ENCODE measurements at regions not wholly inside any gene's neighbourhood (a gene's known extent, or its start where the extent isn't known, plus 50 kb on each side); places are given as distances from the start of the nearest gene placed in this dataset.

GRCh38 chr6:167211881-167212712 lies 54.3 kb upstream of the GPR31 start:
- no peaks in the 10 kb centered on the region for H3K36me3 Mint-ChIP-seq
- Histone ChIP-seq H3K4me1 (ENCODE audit: control insufficient read depth in 1 of 2, insufficient read depth in 2 of 2, low read length in 2 of 2) (no peaks in the 10 kb centered on the region), H3K4me2 (replicated peaks; ENCODE audit: extremely low read depth, low read length, poor library complexity, severe bottlenecking) (no peak overlapping the region), H4K20me1 (ENCODE audit: insufficient read depth, low read length) (no peaks in the 10 kb centered on the region), H3K9me3 (replicated peaks in 1 of 2; ENCODE audit: control insufficient read depth in 1 of 2, insufficient read depth in 1 of 2, low read length in 2 of 2) (no peaks in the 10 kb centered on the region), H3K27ac (ENCODE audit: low read depth in 1 of 2, low read length in 2 of 2) (no peak overlapping the region), H3K79me2 (ENCODE audit: insufficient read depth, low read length) (no peaks in the 10 kb centered on the region), H3K36me3 (replicated peaks in 1 of 2; ENCODE audit: control insufficient read depth in 1 of 2, insufficient read depth in 2 of 2, low read length in 2 of 2) (no peaks in the 10 kb centered on the region), H3K4me3 (replicated peaks in 1 of 3; ENCODE audit: low read depth in 2 of 3, low read length in 3 of 3) (no peak overlapping the region), H3K27me3 (ENCODE audit: control insufficient read depth in 2 of 2, insufficient read depth in 2 of 2, low read length in 2 of 2) (no peaks in the 10 kb centered on the region), H2AFZ (ENCODE audit: insufficient read depth, low read depth, low read length, poor library complexity, severe bottlenecking) (no peak overlapping the region), H3K9ac (ENCODE audit: insufficient read depth, low read length, poor library complexity, severe bottlenecking) (no peak overlapping the region)
- H3K4me3 Mint-ChIP-seq: no peak overlapping the region
- H3K27me3 Mint-ChIP-seq (ENCODE audit: low read depth in 3 of 3): peaks cover 0 to 3% (median 1%) of the 10 kb centered on the region in 3 donors
- no peak for TF ChIP-seq CTCF (IDR thresholded peaks at IDR 0.05)
- no peaks in the 10 kb centered on the region for H3K4me1 Mint-ChIP-seq
- no peak overlapping the region for H3K27ac Mint-ChIP-seq
- no peak for DNase-seq
- intact Hi-C loops (cut with micrococcal nuclease): no loop called here
- no peaks in the 10 kb centered on the region for H3K9me3 Mint-ChIP-seq
- 33% methylated on average over 3 of the region's 7 CpGs for WGBS (ENCODE audit: insufficient coverage)

GRCh38 chr6:167212713-167213005 lies 54.9 kb upstream of the GPR31 start:
- H3K27ac Mint-ChIP-seq: no peak overlapping the region
- H3K27me3 Mint-ChIP-seq (ENCODE audit: low read depth in 3 of 3): peaks cover 0 to 3% (median 2%) of the 10 kb centered on the region in 3 donors

More at GRCh38 chr6:167212713-167213005, 54.9 kb upstream of the GPR31 start:
- Mint-ChIP-seq H3K4me1 (no peaks in the 10 kb centered on the region), H3K4me3 (no peak overlapping the region), H3K36me3 (no peaks in the 10 kb centered on the region), H3K9me3 (no peaks in the 10 kb centered on the region)
- H3K27me3 ChIP-seq (ENCODE audit: control insufficient read depth in 2 of 2, insufficient read depth in 2 of 2, low read length in 2 of 2): no peaks in the 10 kb centered on the region
- H3K4me3 ChIP-seq (replicated peaks in 1 of 3; ENCODE audit: low read depth in 2 of 3, low read length in 3 of 3): no peak overlapping the region
- H3K79me2 ChIP-seq (ENCODE audit: insufficient read depth, low read length): no peaks in the 10 kb centered on the region
- no peaks in the 10 kb centered on the region for H3K4me1 ChIP-seq (ENCODE audit: control insufficient read depth in 1 of 2, insufficient read depth in 2 of 2, low read length in 2 of 2)
- H2AFZ ChIP-seq (ENCODE audit: insufficient read depth, low read depth, low read length, poor library complexity, severe bottlenecking): no peak overlapping the region
- intact Hi-C loops (cut with micrococcal nuclease): no loop called here
- no peak overlapping the region for H3K27ac ChIP-seq (ENCODE audit: low read depth in 1 of 2, low read length in 2 of 2)
- no peak overlapping the region for H3K4me2 ChIP-seq (replicated peaks; ENCODE audit: extremely low read depth, low read length, poor library complexity, severe bottlenecking)
- H3K9ac ChIP-seq (ENCODE audit: insufficient read depth, low read length, poor library complexity, severe bottlenecking): no peak overlapping the region
- no peak for TF ChIP-seq CTCF (IDR thresholded peaks at IDR 0.05)
- no peaks in the 10 kb centered on the region for H4K20me1 ChIP-seq (ENCODE audit: insufficient read depth, low read length)
- no peaks in the 10 kb centered on the region for H3K36me3 ChIP-seq (replicated peaks in 1 of 2; ENCODE audit: control insufficient read depth in 1 of 2, insufficient read depth in 2 of 2, low read length in 2 of 2)
- DNase-seq: no peak
- H3K9me3 ChIP-seq (replicated peaks in 1 of 2; ENCODE audit: control insufficient read depth in 1 of 2, insufficient read depth in 1 of 2, low read length in 2 of 2): no peaks in the 10 kb centered on the region
- WGBS (ENCODE audit: insufficient coverage): 84% methylated on average over 4 of the region's 4 CpGs
